Suprapubic skin (tissue), 4 donors: ENCODE measurements at regions not wholly inside any gene's neighbourhood (a gene's known extent, or its start where the extent isn't known, plus 50 kb on each side); places are given as distances from the start of the nearest gene placed in this dataset.

Experiments
- DNase-seq, 2 donors: peaks; one replicate each; pipeline ENCODE4 v3.0.0-alpha.2; 2019; ENCODE audit warnings: low spot score in 2 of 2
- H3K27ac ChIP-seq: fragments of 200-600 bp; sonication (generic); one replicate; pipeline ENCODE4 v1.5.1; 2019
- H3K27me3 ChIP-seq: fragments of 200-600 bp; sonication (generic); one replicate; pipeline ENCODE4 v1.5.1; 2019
- H3K36me3 ChIP-seq: fragments of 200-600 bp; sonication (generic); one replicate; pipeline ENCODE4 v1.5.1; 2019
- H3K4me1 ChIP-seq: fragments of 200-600 bp; sonication (generic); one replicate; pipeline ENCODE4 v1.5.1; 2019
- H3K4me3 ChIP-seq: fragments of 200-600 bp; sonication (generic); one replicate; pipeline ENCODE4 v1.5.1; 2019; ENCODE audit warnings: mild to moderate bottlenecking
- H3K9me3 ChIP-seq: fragments of 200-600 bp; sonication (generic); one replicate; pipeline ENCODE4 v1.5.1; 2019
- EP300 ChIP-seq: sonication (generic); formaldehyde crosslinking; IDR thresholded peaks from one replicate; pipeline ENCODE4 v1.6.1; 2017; ENCODE audit warnings: antibody characterized with exemption
- POLR2A ChIP-seq, 2 donors: fragments of 450-650 bp; IDR thresholded peaks; one replicate each; pipeline ENCODE4 v1.6.1; 2017; ENCODE audit warnings: antibody characterized with exemption in 2 of 2, mild to moderate bottlenecking in 2 of 2, moderate library complexity in 2 of 2
- POLR2AphosphoS5 ChIP-seq, 3 donors: sonication (generic); formaldehyde crosslinking; IDR thresholded peaks; one replicate each; pipeline ENCODE4 v1.6.1; 2017; ENCODE audit warnings: antibody characterized with exemption in 3 of 3
- WGBS: methylation state at CpG from one replicate; pipeline ENCODE4 v1.1.5; 2018; 5-methylcytosine and 5-hydroxymethylcytosine counted together
- TF ChIP-seq, protein P1 (sequence below), 2 donors: fragments of 200-600 bp in 1 of 2; fragments of 450-650 bp in 1 of 2; sonication (generic) in 1 of 2; IDR thresholded peaks; one replicate each; pipeline ENCODE4 v1.5.1; 2016 to 2019; ENCODE audit warnings: antibody characterized with exemption in 2 of 2, mild to moderate bottlenecking in 1 of 2, moderate library complexity in 1 of 2

DNA sequence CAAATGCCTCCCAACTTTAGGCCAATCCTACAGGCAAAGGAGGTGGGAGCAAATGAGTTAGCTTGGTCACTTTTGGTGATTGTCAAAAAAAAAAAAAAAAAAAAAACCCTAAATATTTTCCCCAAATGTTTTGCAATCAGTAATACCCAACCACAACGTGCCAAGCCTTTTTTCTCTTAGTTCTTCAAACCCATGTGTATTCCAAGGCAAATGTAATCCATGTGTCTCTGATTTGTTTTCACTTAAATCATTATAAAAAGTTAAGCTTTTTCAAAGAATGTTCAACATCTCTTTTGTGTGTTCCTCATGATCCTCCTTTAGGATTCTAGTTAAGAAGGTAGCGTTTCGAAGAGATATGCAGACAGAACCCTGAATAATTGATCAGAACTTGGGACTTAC lies 328.4 kb downstream of the PAPSS1 start:
- Histone ChIP-seq H3K4me1 (peaks cover 6% of the 10 kb centered on the region), H3K36me3 (no peaks in the 10 kb centered on the region), H3K27ac (no peak overlapping the region), H3K27me3 (no peaks in the 10 kb centered on the region), H3K4me3 (no peak overlapping the region), H3K9me3 (no peaks in the 10 kb centered on the region)
- WGBS = 63% methylated on average over 3 of the region's 3 CpGs
- no peak for DNase-seq
- TF ChIP-seq, protein P1, sequence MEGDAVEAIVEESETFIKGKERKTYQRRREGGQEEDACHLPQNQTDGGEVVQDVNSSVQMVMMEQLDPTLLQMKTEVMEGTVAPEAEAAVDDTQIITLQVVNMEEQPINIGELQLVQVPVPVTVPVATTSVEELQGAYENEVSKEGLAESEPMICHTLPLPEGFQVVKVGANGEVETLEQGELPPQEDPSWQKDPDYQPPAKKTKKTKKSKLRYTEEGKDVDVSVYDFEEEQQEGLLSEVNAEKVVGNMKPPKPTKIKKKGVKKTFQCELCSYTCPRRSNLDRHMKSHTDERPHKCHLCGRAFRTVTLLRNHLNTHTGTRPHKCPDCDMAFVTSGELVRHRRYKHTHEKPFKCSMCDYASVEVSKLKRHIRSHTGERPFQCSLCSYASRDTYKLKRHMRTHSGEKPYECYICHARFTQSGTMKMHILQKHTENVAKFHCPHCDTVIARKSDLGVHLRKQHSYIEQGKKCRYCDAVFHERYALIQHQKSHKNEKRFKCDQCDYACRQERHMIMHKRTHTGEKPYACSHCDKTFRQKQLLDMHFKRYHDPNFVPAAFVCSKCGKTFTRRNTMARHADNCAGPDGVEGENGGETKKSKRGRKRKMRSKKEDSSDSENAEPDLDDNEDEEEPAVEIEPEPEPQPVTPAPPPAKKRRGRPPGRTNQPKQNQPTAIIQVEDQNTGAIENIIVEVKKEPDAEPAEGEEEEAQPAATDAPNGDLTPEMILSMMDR (IDR thresholded peaks at IDR 0.05) = no peak
- TF ChIP-seq POLR2AphosphoS5 (IDR thresholded peaks at IDR 0.05) = no peak
- no peak for TF ChIP-seq EP300
- TF ChIP-seq POLR2A (IDR thresholded peaks at IDR 0.05) = no peak

DNA sequence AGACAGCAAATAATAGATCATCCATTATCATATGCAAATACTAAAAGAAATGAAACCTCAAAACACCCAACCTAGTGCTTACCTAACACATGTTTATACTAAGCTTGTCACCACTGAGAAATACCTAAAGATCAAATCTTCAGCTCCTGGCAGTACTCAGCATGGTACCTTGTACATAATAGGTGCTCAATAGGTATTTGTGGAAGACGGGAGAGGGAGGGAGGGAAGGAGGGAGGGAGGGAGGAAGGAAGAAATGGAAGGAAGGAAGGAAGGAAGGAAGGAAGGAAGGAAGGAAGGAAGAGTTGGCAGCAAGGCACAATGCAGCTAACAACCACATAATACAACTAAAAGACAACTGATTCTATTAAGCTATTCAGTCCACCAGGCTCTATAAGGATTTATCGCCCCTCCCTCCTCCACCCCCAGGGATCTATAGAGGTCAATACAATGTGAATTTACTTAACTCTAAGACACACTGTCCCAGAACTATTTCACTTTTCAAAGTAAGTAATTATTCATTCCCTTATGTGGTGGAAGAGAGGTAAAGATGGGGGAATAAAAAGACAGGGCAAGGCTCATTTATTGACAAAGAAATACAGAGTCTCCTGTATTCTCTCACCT lies 328.9 kb downstream of the PAPSS1 start:
- Histone ChIP-seq H3K27ac (no peak overlapping the region), H3K27me3 (no peaks in the 10 kb centered on the region), H3K9me3 (no peaks in the 10 kb centered on the region), H3K36me3 (no peaks in the 10 kb centered on the region), H3K4me3 (no peak overlapping the region), H3K4me1 (peaks cover 6% of the 10 kb centered on the region)
- 68% methylated on average over 2 of the region's 2 CpGs for WGBS
- no peak for TF ChIP-seq POLR2AphosphoS5 (IDR thresholded peaks at IDR 0.05)
- TF ChIP-seq, protein P1 (IDR thresholded peaks at IDR 0.05) = no peak
- TF ChIP-seq POLR2A (IDR thresholded peaks at IDR 0.05) = no peak
- TF ChIP-seq EP300 = no peak
- DNase-seq = no peak

- no peak overlapping the region for H3K4me3 ChIP-seq
- TF ChIP-seq, protein P1 (IDR thresholded peaks at IDR 0.05) = no peak
- no peak for TF ChIP-seq POLR2AphosphoS5 (IDR thresholded peaks at IDR 0.05)
These were observed 330.1 kb downstream of the PAPSS1 start for GRCh38 chr4:107389965-107390364.

DNA sequence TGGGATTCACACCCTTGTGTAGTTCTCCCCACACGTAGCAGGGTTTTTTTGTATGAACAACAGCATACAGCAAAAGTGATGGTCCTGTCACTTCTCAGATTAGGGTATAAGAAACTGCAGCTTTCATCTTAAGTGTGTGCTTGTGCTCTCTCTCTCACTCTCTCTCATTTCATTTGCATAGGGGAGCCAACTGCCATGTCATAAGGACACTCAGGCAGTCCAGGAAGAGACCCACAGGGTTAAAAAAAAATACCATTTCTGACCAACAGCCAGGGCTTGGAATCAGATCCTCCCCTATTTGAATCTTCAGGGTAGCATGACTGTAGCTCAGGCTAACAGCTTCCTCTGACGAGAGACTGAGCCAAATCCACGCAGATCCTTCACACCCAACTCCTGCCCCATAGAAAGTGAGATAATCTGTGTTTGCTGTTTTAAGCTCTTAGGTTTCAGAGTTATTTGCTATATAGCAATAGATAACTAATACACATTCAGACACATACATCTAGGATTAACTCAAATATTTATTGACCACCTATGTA lies 331.2 kb downstream of the PAPSS1 start:
- WGBS = 48% methylated on average over 3 of the region's 3 CpGs
- DNase-seq = no peak

More at GRCh38 chr4:107389965-107390364, 330.1 kb downstream of the PAPSS1 start:
- H3K27ac ChIP-seq = no peak overlapping the region
- H3K4me1 ChIP-seq = peaks cover 6% of the 10 kb centered on the region
- no peak for DNase-seq
- no peaks in the 10 kb centered on the region for H3K36me3 ChIP-seq
- no peaks in the 10 kb centered on the region for H3K27me3 ChIP-seq
- H3K9me3 ChIP-seq = no peaks in the 10 kb centered on the region

DNA sequence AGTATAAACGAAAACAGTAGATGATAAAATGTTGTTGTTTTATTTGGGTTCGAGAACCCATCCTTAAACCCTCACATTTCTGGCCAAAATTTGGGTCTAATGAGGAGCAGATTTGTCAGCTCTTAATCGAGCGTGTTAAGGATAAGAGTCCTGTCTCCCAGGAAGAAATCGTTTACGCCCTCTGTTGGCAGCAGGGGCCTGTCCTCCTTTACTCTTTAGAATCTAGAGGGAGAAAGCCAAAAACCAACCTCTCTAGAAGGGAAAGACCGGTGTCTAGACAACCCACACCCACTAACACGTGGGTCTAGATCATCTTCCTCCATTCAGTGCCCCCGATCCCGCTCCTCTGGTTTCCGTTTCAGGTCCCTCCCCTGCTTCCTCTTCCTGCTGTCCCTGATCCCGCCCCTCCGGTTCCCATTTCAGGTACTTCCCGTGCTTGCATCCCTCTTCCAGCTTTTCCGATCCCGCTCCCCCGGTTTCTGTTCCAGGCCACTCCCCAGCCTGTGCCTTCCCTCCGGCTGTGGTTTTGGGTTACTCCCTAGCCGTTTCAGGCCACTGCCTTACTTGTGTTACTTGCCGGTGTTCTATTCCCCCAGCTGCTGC lies 339.1 kb downstream of the PAPSS1 start:
- H3K9me3 ChIP-seq = no peaks in the 10 kb centered on the region
- H3K4me3 ChIP-seq = no peak overlapping the region
- H3K36me3 ChIP-seq = no peaks in the 10 kb centered on the region
- WGBS = 87% methylated on average over 20 of the region's 20 CpGs
- no peaks in the 10 kb centered on the region for H3K27me3 ChIP-seq
- no peak for DNase-seq
- no peak overlapping the region for H3K27ac ChIP-seq
- no peak for TF ChIP-seq POLR2A (IDR thresholded peaks at IDR 0.05)
- TF ChIP-seq EP300 = no peak
- TF ChIP-seq, protein P1 (IDR thresholded peaks at IDR 0.05) = no peak
- no peak for TF ChIP-seq POLR2AphosphoS5 (IDR thresholded peaks at IDR 0.05)
- no peaks in the 10 kb centered on the region for H3K4me1 ChIP-seq

More for the DNA sequence above, 331.2 kb downstream of the PAPSS1 start:
- Histone ChIP-seq H3K36me3 (no peaks in the 10 kb centered on the region), H3K27ac (no peak overlapping the region), H3K9me3 (no peaks in the 10 kb centered on the region), H3K4me1 (peaks cover 6% of the 10 kb centered on the region), H3K27me3 (no peaks in the 10 kb centered on the region), H3K4me3 (no peak overlapping the region)
- TF ChIP-seq POLR2AphosphoS5 (IDR thresholded peaks at IDR 0.05) (no peak), POLR2A (IDR thresholded peaks at IDR 0.05) (no peak), EP300 (no peak)
- TF ChIP-seq, protein P1 (IDR thresholded peaks at IDR 0.05) = no peak
